Keratinocyte (primary cell): ENCODE measurements at regions not wholly inside any gene's neighbourhood (a gene's known extent, or its start where the extent isn't known, plus 50 kb on each side); places are given as distances from the start of the nearest gene placed in this dataset.

Source experiments
- DNase-seq: peaks from one replicate; pipeline ENCODE4 v3.0.0-alpha.2; 2011; ENCODE audit warnings: low read depth, missing footprints, low spot score
- FAIRE-seq: peaks from 2 replicates; lab custom pipeline; 2011; peaks lifted over from hg19 to GRCh38; lab: Jason Lieb, UNC
- H2AFZ ChIP-seq: 2 replicates; pipeline ENCODE4 v1.6.0; 2012; ENCODE audit warnings: low read length, control low read depth, inconsistent platforms; ENCODE audit not compliant: control insufficient read depth
- H3K27ac ChIP-seq: 2 replicates; pipeline ENCODE4 v1.5.1; 2011; ENCODE audit warnings: low read length; ENCODE audit not compliant: control insufficient read depth, insufficient read depth
- H3K27me3 ChIP-seq: 3 replicates; pipeline ENCODE4 v1.6.0; 2011; ENCODE audit warnings: low read length; ENCODE audit not compliant: control insufficient read depth, insufficient read depth; ENCODE audit errors: extremely low read depth
- H3K36me3 ChIP-seq, 2 experiments: 2 replicates in 1 of 2; 3 replicates in 1 of 2; pipeline ENCODE4 v1.5.1; 2011; ENCODE audit warnings: low read length in 2 of 2, mild to moderate bottlenecking in 1 of 2; ENCODE audit not compliant: control insufficient read depth in 2 of 2, insufficient read depth in 2 of 2; ENCODE audit errors: extremely low read depth in 1 of 2
- H3K4me1 ChIP-seq: 3 replicates; pipeline ENCODE4 v1.5.1; 2011; ENCODE audit warnings: low read length; ENCODE audit not compliant: control insufficient read depth, insufficient read depth; ENCODE audit errors: extremely low read depth
- H3K4me2 ChIP-seq: 3 replicates; pipeline ENCODE4 v1.6.0; 2011; ENCODE audit warnings: low read depth, low read length; ENCODE audit not compliant: control insufficient read depth, insufficient read depth; ENCODE audit errors: extremely low read depth
- H3K4me3 ChIP-seq, 3 experiments: fragments of 200-600 bp in 1 of 3; sonication (generic) in 1 of 3; 2 replicates in 2 of 3; 3 replicates in 1 of 3; pipeline ENCODE4 v1.5.1; 2011 to 2016; ENCODE audit warnings: low read length in 3 of 3, mild to moderate bottlenecking in 3 of 3, control low read depth in 2 of 3, inconsistent platforms in 1 of 3, low read depth in 1 of 3, mixed read lengths in 1 of 3, mixed run types in 1 of 3, moderate library complexity in 1 of 3; ENCODE audit not compliant: control insufficient read depth in 2 of 3, insufficient read depth in 2 of 3; ENCODE audit errors: extremely low read depth in 1 of 3
- H3K79me2 ChIP-seq: 2 replicates; pipeline ENCODE4 v1.6.0; 2012; ENCODE audit warnings: low read length; ENCODE audit not compliant: control insufficient read depth, insufficient read depth
- H3K9ac ChIP-seq: 3 replicates; pipeline ENCODE4 v1.6.0; 2011; ENCODE audit warnings: low read length; ENCODE audit not compliant: control insufficient read depth, insufficient read depth; ENCODE audit errors: extremely low read depth
- H3K9me1 ChIP-seq: 3 replicates; pipeline ENCODE4 v1.6.0; 2011; ENCODE audit warnings: low read length; ENCODE audit not compliant: control insufficient read depth, insufficient read depth; ENCODE audit errors: extremely low read depth
- H3K9me3 ChIP-seq: 2 replicates; pipeline ENCODE4 v1.5.1; 2012; ENCODE audit warnings: low read depth, low read length; ENCODE audit not compliant: control insufficient read depth
- H4K20me1 ChIP-seq: 3 replicates; pipeline ENCODE4 v1.6.0; 2011; ENCODE audit warnings: low read length; ENCODE audit not compliant: control insufficient read depth, insufficient read depth; ENCODE audit errors: extremely low read depth
- EZH2 ChIP-seq: IDR thresholded peaks from one replicate; pipeline ENCODE4 v1.6.1; 2012; ENCODE audit warnings: inconsistent platforms, mild to moderate bottlenecking, low read length, moderate library complexity
- dilution Hi-C: fragments of 300-500 bp; cut with MboI; formaldehyde crosslinking; loops from one replicate; pipeline ENCODE4 v1.7.0; 2020; ENCODE audit warnings: low sequenced_read_pairs; ENCODE audit not compliant: extremely low pct_ligation_motif_present
- TF ChIP-seq, protein P1 (sequence below), 3 experiments: IDR thresholded peaks in 1 of 3; conservative IDR thresholded peaks in 1 of 3; optimal IDR thresholded peaks in 1 of 3; 2 replicates in 2 of 3; 3 replicates in 1 of 3; pipeline versions ENCODE3 to v1.5.1; 2011; ENCODE audit warnings: low read length in 3 of 3, mild to moderate bottlenecking in 3 of 3, moderate library complexity in 2 of 3, control low read depth in 1 of 3, inconsistent platforms in 1 of 3; ENCODE audit not compliant: insufficient read depth in 2 of 3; ENCODE audit errors: extremely low read depth in 1 of 3

DNA sequence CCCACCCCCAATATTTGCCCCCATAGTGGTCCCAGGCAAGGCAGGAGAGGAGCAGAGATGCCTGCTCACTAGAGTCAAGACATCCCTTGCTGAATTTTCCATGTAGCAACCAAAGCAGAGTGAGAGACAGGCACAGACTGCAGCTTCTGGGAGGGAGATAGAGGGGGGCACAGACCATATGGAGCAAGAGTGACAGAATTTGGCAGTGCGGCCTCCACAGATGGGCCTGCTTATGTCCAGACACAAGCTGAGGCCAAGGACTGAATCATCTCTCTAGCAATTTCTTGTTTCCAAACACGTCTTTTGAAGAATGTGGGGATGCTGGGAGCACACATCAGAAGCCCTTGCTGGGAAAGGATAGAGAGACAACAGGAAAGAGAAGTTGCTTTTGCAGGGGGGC is 53.0 kb upstream of the ALDH1B1 start:
- H3K4me3 ChIP-seq: no peak overlapping the region
- H3K36me3 ChIP-seq: no peaks in the 10 kb centered on the region
- dilution Hi-C loops: no loop called here
- H3K27ac ChIP-seq: no peak overlapping the region
- peaks cover 11% of the 10 kb centered on the region for H3K27me3 ChIP-seq
- FAIRE-seq: no peak
- H3K9me3 ChIP-seq: no peaks in the 10 kb centered on the region
- no peaks in the 10 kb centered on the region for H3K9me1 ChIP-seq
- TF ChIP-seq, protein P1, sequence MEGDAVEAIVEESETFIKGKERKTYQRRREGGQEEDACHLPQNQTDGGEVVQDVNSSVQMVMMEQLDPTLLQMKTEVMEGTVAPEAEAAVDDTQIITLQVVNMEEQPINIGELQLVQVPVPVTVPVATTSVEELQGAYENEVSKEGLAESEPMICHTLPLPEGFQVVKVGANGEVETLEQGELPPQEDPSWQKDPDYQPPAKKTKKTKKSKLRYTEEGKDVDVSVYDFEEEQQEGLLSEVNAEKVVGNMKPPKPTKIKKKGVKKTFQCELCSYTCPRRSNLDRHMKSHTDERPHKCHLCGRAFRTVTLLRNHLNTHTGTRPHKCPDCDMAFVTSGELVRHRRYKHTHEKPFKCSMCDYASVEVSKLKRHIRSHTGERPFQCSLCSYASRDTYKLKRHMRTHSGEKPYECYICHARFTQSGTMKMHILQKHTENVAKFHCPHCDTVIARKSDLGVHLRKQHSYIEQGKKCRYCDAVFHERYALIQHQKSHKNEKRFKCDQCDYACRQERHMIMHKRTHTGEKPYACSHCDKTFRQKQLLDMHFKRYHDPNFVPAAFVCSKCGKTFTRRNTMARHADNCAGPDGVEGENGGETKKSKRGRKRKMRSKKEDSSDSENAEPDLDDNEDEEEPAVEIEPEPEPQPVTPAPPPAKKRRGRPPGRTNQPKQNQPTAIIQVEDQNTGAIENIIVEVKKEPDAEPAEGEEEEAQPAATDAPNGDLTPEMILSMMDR (optimal IDR thresholded peaks at IDR 0.05 in 1 of 3, IDR thresholded peaks at IDR 0.05 in 1 of 3, conservative IDR thresholded peaks at IDR 0.05 in 1 of 3; ENCODE audit: extremely low read depth in 1 of 3, insufficient read depth in 2 of 3, low read length in 3 of 3): no peak
- no peak for DNase-seq
- no peaks in the 10 kb centered on the region for H3K4me1 ChIP-seq
- no peak overlapping the region for H2AFZ ChIP-seq
- no peak overlapping the region for H3K4me2 ChIP-seq
- no peak overlapping the region for H3K9ac ChIP-seq
- H3K79me2 ChIP-seq: no peaks in the 10 kb centered on the region
- no peaks in the 10 kb centered on the region for H4K20me1 ChIP-seq

DNA sequence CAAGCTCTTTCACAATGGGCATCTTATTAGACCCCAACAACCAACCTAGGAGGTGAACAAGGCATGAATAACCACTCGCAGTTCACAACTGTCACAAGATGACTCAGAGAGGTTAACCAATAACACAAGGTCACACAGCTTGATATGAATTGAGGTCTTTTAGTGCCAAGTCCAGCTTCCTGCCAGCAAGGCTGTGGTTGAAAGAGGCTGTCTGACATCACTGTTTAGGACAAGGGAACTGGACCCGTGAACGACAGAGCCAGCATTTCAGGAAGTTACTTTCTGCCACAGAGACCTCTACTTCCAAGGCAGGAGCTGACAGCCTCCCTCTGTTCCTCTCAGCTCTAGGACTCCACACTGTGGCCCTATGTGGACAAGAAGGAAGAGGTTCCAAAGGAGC is 53.4 kb upstream of the ALDH1B1 start:
- dilution Hi-C loops: no loop called here
- no peak overlapping the region for H3K4me2 ChIP-seq
- H3K27ac ChIP-seq: no peak overlapping the region
- peaks cover 11% of the 10 kb centered on the region for H3K27me3 ChIP-seq
- H3K36me3 ChIP-seq: no peaks in the 10 kb centered on the region
- no peaks in the 10 kb centered on the region for H3K9me3 ChIP-seq
- no peaks in the 10 kb centered on the region for H4K20me1 ChIP-seq
- H3K9me1 ChIP-seq: no peaks in the 10 kb centered on the region
- FAIRE-seq (no peak), DNase-seq (no peak)
- H3K4me3 ChIP-seq: no peak overlapping the region
- H3K79me2 ChIP-seq: no peaks in the 10 kb centered on the region
- H2AFZ ChIP-seq: no peak overlapping the region
- H3K9ac ChIP-seq: no peak overlapping the region
- no peak for TF ChIP-seq EZH2
- no peaks in the 10 kb centered on the region for H3K4me1 ChIP-seq

DNA sequence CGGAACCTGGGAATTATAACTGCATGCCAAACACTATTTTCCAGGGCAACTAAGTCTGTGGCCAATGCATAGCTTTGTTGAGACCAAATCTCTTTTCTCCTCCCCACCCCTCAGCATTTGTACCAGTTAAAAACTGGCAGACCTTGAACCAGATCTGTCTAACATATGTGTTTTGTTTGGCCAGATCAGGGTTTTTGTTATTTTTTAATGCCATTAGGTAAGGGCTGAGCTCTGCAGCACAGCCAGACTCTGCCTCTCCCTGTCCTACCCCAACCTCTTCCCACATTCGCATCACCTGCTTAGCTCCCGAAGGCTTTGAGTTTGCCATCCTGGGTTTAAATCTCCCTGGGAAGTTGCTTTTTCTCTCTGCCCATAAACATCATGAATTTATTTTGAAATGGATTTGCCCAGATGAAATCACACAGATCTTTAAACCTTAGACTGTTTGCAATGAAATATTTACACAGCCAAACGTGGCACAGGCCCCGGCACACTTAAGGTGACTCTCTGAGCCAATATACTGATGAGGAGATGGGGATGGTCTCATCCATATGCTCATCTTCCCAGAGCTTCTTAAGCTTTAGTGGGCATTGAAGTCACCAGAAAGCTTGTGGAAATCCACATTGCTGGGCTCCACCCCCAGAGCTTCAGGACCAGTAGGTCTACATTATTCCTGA is 54.0 kb upstream of the ALDH1B1 start:
- FAIRE-seq: no peak
- Histone ChIP-seq H3K9me3 (no peaks in the 10 kb centered on the region), H3K27me3 (peaks cover 11% of the 10 kb centered on the region), H3K36me3 (no peaks in the 10 kb centered on the region), H3K4me1 (no peaks in the 10 kb centered on the region), H2AFZ (no peak overlapping the region), H3K27ac (no peak overlapping the region), H3K4me3 (no peak overlapping the region), H3K9ac (no peak overlapping the region), H3K9me1 (no peaks in the 10 kb centered on the region), H3K4me2 (no peak overlapping the region), H3K79me2 (no peaks in the 10 kb centered on the region), H4K20me1 (no peaks in the 10 kb centered on the region)
- no peak for TF ChIP-seq EZH2
- TF ChIP-seq, protein P1 (optimal IDR thresholded peaks at IDR 0.05 in 1 of 3, IDR thresholded peaks at IDR 0.05 in 1 of 3, conservative IDR thresholded peaks at IDR 0.05 in 1 of 3; ENCODE audit: extremely low read depth in 1 of 3, insufficient read depth in 2 of 3, low read length in 3 of 3): no peak
- dilution Hi-C loops: no loop called here
- DNase-seq: no peak
